Kidney epithelial cell (primary cell): ENCODE measurements at regions not wholly inside any gene's neighbourhood (a gene's known extent, or its start where the extent isn't known, plus 50 kb on each side); places are given as distances from the start of the nearest gene placed in this dataset.

Experiments used
- DNase-seq: peaks from one replicate; pipeline ENCODE4 v3.0.0-alpha.2; 2010; ENCODE audit warnings: low read depth
- H3K27me3 ChIP-seq: 2 replicates; pipeline ENCODE4 v1.6.0; 2011; ENCODE audit warnings: low read length; ENCODE audit not compliant: control insufficient read depth, insufficient read depth
- H3K36me3 ChIP-seq: 2 replicates; pipeline ENCODE4 v1.5.1; 2011; ENCODE audit warnings: low read length; ENCODE audit not compliant: control insufficient read depth, insufficient read depth
- H3K4me3 ChIP-seq: 2 replicates; pipeline ENCODE4 v1.5.1; 2011; ENCODE audit warnings: low read depth, mild to moderate bottlenecking, control low read depth, low read length
- CTCF ChIP-seq: IDR thresholded peaks from 2 replicates; pipeline ENCODE4 v1.5.1; 2011; ENCODE audit warnings: mild to moderate bottlenecking, moderate library complexity, low read length, control low read depth, inconsistent platforms; ENCODE audit not compliant: insufficient read depth, poor library complexity, severe bottlenecking

GRCh38 chr1:185495898-185496297, 178.9 kb upstream of the IVNS1ABP start:
- no peaks in the 10 kb centered on the region for H3K36me3 ChIP-seq
- DNase-seq = no peak
- no peak overlapping the region for H3K4me3 ChIP-seq
- no peaks in the 10 kb centered on the region for H3K27me3 ChIP-seq
- no peak for TF ChIP-seq CTCF

- Histone ChIP-seq H3K36me3 (no peaks in the 10 kb centered on the region), H3K4me3 (no peak overlapping the region), H3K27me3 (no peaks in the 10 kb centered on the region)
- no peak for TF ChIP-seq CTCF
- no peak for DNase-seq
Measured at GRCh38 chr1:185495007-185495406, 178.0 kb upstream of the IVNS1ABP start.

GRCh38 chr1:185492089-185492825, 175.2 kb upstream of the IVNS1ABP start:
- no peaks in the 10 kb centered on the region for H3K36me3 ChIP-seq
- no peaks in the 10 kb centered on the region for H3K27me3 ChIP-seq
- H3K4me3 ChIP-seq = no peak overlapping the region
- no peak for TF ChIP-seq CTCF
- no peak for DNase-seq

GRCh38 chr1:185491604-185492003, 174.6 kb upstream of the IVNS1ABP start:
- TF ChIP-seq CTCF = no peak
- Histone ChIP-seq H3K27me3 (no peaks in the 10 kb centered on the region), H3K4me3 (no peak overlapping the region), H3K36me3 (no peaks in the 10 kb centered on the region)
- no peak for DNase-seq

- no peaks in the 10 kb centered on the region for H3K27me3 ChIP-seq
- no peak for DNase-seq
Measured at GRCh38 chr1:185490924-185491323, 173.9 kb upstream of the IVNS1ABP start.

More at GRCh38 chr1:185490924-185491323, 173.9 kb upstream of the IVNS1ABP start:
- H3K36me3 ChIP-seq = no peaks in the 10 kb centered on the region
- no peak for TF ChIP-seq CTCF
- no peak overlapping the region for H3K4me3 ChIP-seq
